DND-41 (cell line): ENCODE measurements at regions not wholly inside any gene's neighbourhood (a gene's known extent, or its start where the extent isn't known, plus 50 kb on each side); places are given as distances from the start of the nearest gene placed in this dataset.

ENCODE experiments used
- CTCF ChIP-seq: IDR thresholded peaks from 2 replicates; pipeline ENCODE4 v1.5.1; 2012; ENCODE audit warnings: borderline replicate concordance, low read length, moderate library complexity, mild to moderate bottlenecking; ENCODE audit not compliant: poor library complexity, severe bottlenecking; ENCODE audit errors: extremely low read depth
- EZH2 ChIP-seq: IDR thresholded peaks from 3 replicates; pipeline ENCODE4 v1.6.1; 2012; ENCODE audit warnings: borderline replicate concordance, low read depth, mild to moderate bottlenecking, moderate library complexity, low read length, inconsistent platforms; ENCODE audit not compliant: severe bottlenecking

GRCh38 chr22:49104434-49104833 lies 723.2 kb downstream of the BRD1 start:
- TF ChIP-seq CTCF (no peak), EZH2 (no peak)
